HG02642 (cell line): ENCODE measurements at regions not wholly inside any gene's neighbourhood (a gene's known extent, or its start where the extent isn't known, plus 50 kb on each side); places are given as distances from the start of the nearest gene placed in this dataset.

Experiments used
- ATAC-seq: cut with Tn5 transposase; IDR thresholded peaks from one replicate; pipeline ENCODE4 v1.9.1; 2021; ENCODE audit warnings: mild to moderate bottlenecking; ENCODE audit not compliant: unreplicated experiment, poor library complexity

GRCh38 chr5:51732304-51732703 lies 349.1 kb downstream of the ISL1 start:
- no peak for ATAC-seq

- ATAC-seq, result no peak
These were observed 351.4 kb downstream of the ISL1 start for GRCh38 chr5:51734677-51735076.

GRCh38 chr5:51746023-51746422 lies 362.8 kb downstream of the ISL1 start:
- ATAC-seq, result no peak

DNA sequence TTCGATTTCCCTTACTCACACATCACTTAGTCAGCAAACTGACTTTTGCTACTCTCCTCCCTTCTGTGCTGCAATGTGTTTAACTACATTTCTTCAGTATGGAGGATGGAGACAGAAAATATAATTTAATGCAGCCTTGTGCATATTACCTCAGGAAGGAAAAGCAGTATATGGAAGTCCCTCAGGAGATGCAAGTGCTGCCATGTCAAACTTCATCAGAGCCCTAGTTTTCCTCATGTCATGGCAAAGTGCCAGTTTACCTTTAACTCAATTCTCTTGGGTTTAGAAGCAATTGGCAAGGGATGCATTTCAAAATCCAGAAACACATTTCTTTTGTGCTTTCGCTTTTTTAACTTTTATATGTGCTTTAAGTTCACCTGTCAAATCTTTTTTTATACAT lies 365.4 kb downstream of the ISL1 start:
- ATAC-seq, result no peak
